Uterus (tissue), 3 donors: ENCODE measurements at regions not wholly inside any gene's neighbourhood (a gene's known extent, or its start where the extent isn't known, plus 50 kb on each side); places are given as distances from the start of the nearest gene placed in this dataset.
A peak's percentile ranks its signal among the peaks of the same experiment; 100 is the strongest.

ENCODE experiments used
- DNase-seq, 2 donors: peaks; one replicate each; pipeline ENCODE4 v3.0.0-alpha.2; 2019 to 2020
- H3K27ac ChIP-seq, 2 donors: fragments of 200-600 bp; sonication (generic); 1 replicate in 1 of 2; 2 replicates in 1 of 2; pipeline ENCODE4 v1.5.1; 2016 to 2018
- H3K27me3 ChIP-seq, 2 donors: fragments of 200-600 bp; sonication (generic); one replicate each; pipeline ENCODE4 v1.5.1; 2018 to 2019; ENCODE audit warnings: control low read depth in 1 of 2
- H3K36me3 ChIP-seq, 2 donors: fragments of 200-600 bp; sonication (generic); one replicate each; pipeline ENCODE4 v1.5.1; 2019; ENCODE audit warnings: control low read depth in 1 of 2
- H3K4me1 ChIP-seq, 2 donors: fragments of 200-600 bp; sonication (generic); one replicate each; pipeline ENCODE4 v1.5.1; 2018 to 2019; ENCODE audit warnings: control low read depth in 1 of 2
- H3K4me3 ChIP-seq, 2 donors: fragments of 200-600 bp; sonication (generic); 1 replicate in 1 of 2; 2 replicates in 1 of 2; pipeline ENCODE4 v1.5.1; 2018 to 2019; ENCODE audit warnings: mild to moderate bottlenecking in 1 of 2
- H3K9me3 ChIP-seq, 2 donors: fragments of 200-600 bp; sonication (generic); one replicate each; pipeline ENCODE4 v1.5.1; 2019; ENCODE audit warnings: control low read depth in 1 of 2
- CTCF ChIP-seq, 4 experiments: fragments of 200-600 bp in 2 of 4; fragments of 450-650 bp in 2 of 4; sonication (generic) in 2 of 4; IDR thresholded peaks; one replicate each; pipeline ENCODE4 v1.5.1; 2016 to 2019; ENCODE audit warnings: antibody characterized with exemption in 4 of 4, mild to moderate bottlenecking in 2 of 4, moderate library complexity in 1 of 4
- POLR2A ChIP-seq, 2 donors: fragments of 450-650 bp; IDR thresholded peaks; one replicate each; pipeline ENCODE4 v1.6.1; 2016; ENCODE audit warnings: antibody characterized with exemption in 2 of 2, mild to moderate bottlenecking in 1 of 2, moderate library complexity in 1 of 2
- intact Hi-C: fragments of 100-400 bp; cut with DNase I; formaldehyde crosslinking; loops from one replicate; pipeline ENCODE4 v1.15.1; 2023; ENCODE audit warnings: low total_unique reads
- donor health status: DM: yes; HTN: yes; CAD: no.

GRCh38 chr6:132167929-132168892 is 217.0 kb upstream of the CCN2 start:
- intact Hi-C loops: no loop called here
- H3K36me3 ChIP-seq: no peaks in the 10 kb centered on the region
- TF ChIP-seq CTCF (IDR thresholded peaks at IDR 0.05): no peak
- TF ChIP-seq POLR2A (IDR thresholded peaks at IDR 0.05): no peak
- no peaks in the 10 kb centered on the region for H3K27me3 ChIP-seq
- H3K4me1 ChIP-seq: no peaks in the 10 kb centered on the region
- DNase-seq: no peak
- no peak overlapping the region for H3K4me3 ChIP-seq
- no peaks in the 10 kb centered on the region for H3K9me3 ChIP-seq
- peak overlapping the region in 1 of 2 donors; percentile 1 for H3K27ac ChIP-seq

GRCh38 chr6:132166526-132167051 is 215.4 kb upstream of the CCN2 start:
- Histone ChIP-seq H3K27ac (no peak overlapping the region), H3K9me3 (no peaks in the 10 kb centered on the region), H3K4me1 (no peaks in the 10 kb centered on the region), H3K4me3 (no peak overlapping the region), H3K27me3 (no peaks in the 10 kb centered on the region), H3K36me3 (no peaks in the 10 kb centered on the region)
- no peak for TF ChIP-seq CTCF (IDR thresholded peaks at IDR 0.05)
- TF ChIP-seq POLR2A (IDR thresholded peaks at IDR 0.05): no peak
- intact Hi-C loops: no loop called here
- no peak for DNase-seq

- intact Hi-C loops: no loop called here
- Histone ChIP-seq H3K4me1 (no peaks in the 10 kb centered on the region), H3K27ac (no peak overlapping the region), H3K4me3 (no peak overlapping the region), H3K27me3 (no peaks in the 10 kb centered on the region), H3K36me3 (no peaks in the 10 kb centered on the region), H3K9me3 (no peaks in the 10 kb centered on the region)
- no peak for TF ChIP-seq CTCF (IDR thresholded peaks at IDR 0.05)
- TF ChIP-seq POLR2A (IDR thresholded peaks at IDR 0.05): no peak
- DNase-seq: no peak
Observed at GRCh38 chr6:132165677-132166076, 214.5 kb upstream of the CCN2 start.

- TF ChIP-seq CTCF (IDR thresholded peaks at IDR 0.05) (peak; percentile 41 to 65 (median 52)), POLR2A (IDR thresholded peaks at IDR 0.05) (no peak)
- Histone ChIP-seq H3K4me1 (no peaks in the 10 kb centered on the region), H3K4me3 (no peak overlapping the region), H3K27me3 (no peaks in the 10 kb centered on the region), H3K36me3 (no peaks in the 10 kb centered on the region), H3K27ac (no peak overlapping the region), H3K9me3 (no peaks in the 10 kb centered on the region)
- DNase-seq: no peak
- intact Hi-C loops: no loop called here
Observed at GRCh38 chr6:132161283-132161682, 210.1 kb upstream of the CCN2 start.

- Histone ChIP-seq H3K27me3 (no peaks in the 10 kb centered on the region), H3K9me3 (no peaks in the 10 kb centered on the region), H3K27ac (peak overlapping the region; percentile 26 to 77), H3K36me3 (no peaks in the 10 kb centered on the region), H3K4me1 (no peaks in the 10 kb centered on the region), H3K4me3 (no peak overlapping the region)
- intact Hi-C loops: no loop called here
- no peak for TF ChIP-seq POLR2A (IDR thresholded peaks at IDR 0.05)
- no peak for TF ChIP-seq CTCF (IDR thresholded peaks at IDR 0.05)
- DNase-seq: no peak
Observed at GRCh38 chr6:132153221-132153898, 202.2 kb upstream of the CCN2 start.
